Trophoblast cell (in vitro differentiated cells and primary cell): ENCODE measurements at regions not wholly inside any gene's neighbourhood (a gene's known extent, or its start where the extent isn't known, plus 50 kb on each side); places are given as distances from the start of the nearest gene placed in this dataset.
A peak's percentile ranks its signal among the peaks of the same experiment; 100 is the strongest.

Source experiments
- DNase-seq, 2 donors: peaks; one replicate each; pipeline ENCODE4 v3.0.0-alpha.2; 2016
- H2AFZ ChIP-seq: 2 replicates; pipeline ENCODE4 v1.6.1; 2013; ENCODE audit warnings: low read length, moderate library complexity, mild to moderate bottlenecking; ENCODE audit not compliant: insufficient read depth, poor library complexity
- H2AK5ac ChIP-seq: 2 replicates; pipeline ENCODE4 v1.6.1; 2013; ENCODE audit warnings: mild to moderate bottlenecking, low read length
- H2BK120ac ChIP-seq: 2 replicates; pipeline ENCODE4 v1.6.1; 2013; ENCODE audit warnings: low read length, mild to moderate bottlenecking, moderate library complexity; ENCODE audit not compliant: insufficient read depth, poor library complexity
- H2BK12ac ChIP-seq: 2 replicates; pipeline ENCODE4 v1.6.1; 2013; ENCODE audit warnings: mild to moderate bottlenecking, low read length, moderate library complexity
- H2BK5ac ChIP-seq: 2 replicates; pipeline ENCODE4 v1.6.1; 2013; ENCODE audit warnings: low read length, low read depth, moderate library complexity, mild to moderate bottlenecking; ENCODE audit not compliant: poor library complexity
- H3K14ac ChIP-seq: 2 replicates; pipeline ENCODE4 v1.6.1; 2013; ENCODE audit warnings: mild to moderate bottlenecking, low read length
- H3K18ac ChIP-seq: 2 replicates; pipeline ENCODE4 v1.6.1; 2013; ENCODE audit warnings: mild to moderate bottlenecking, low read length
- H3K23ac ChIP-seq: 2 replicates; pipeline ENCODE4 v1.6.1; 2013; ENCODE audit warnings: low read length
- H3K27ac ChIP-seq: 2 replicates; pipeline ENCODE4 v1.5.1; 2013; ENCODE audit warnings: low read depth, mild to moderate bottlenecking, inconsistent platforms, low read length, moderate library complexity
- H3K27me3 ChIP-seq: 2 replicates; pipeline ENCODE4 v1.6.1; 2013; ENCODE audit warnings: inconsistent platforms, mild to moderate bottlenecking, low read length, moderate library complexity; ENCODE audit not compliant: insufficient read depth
- H3K36me3 ChIP-seq, 2 experiments: 1 replicate in 1 of 2; 2 replicates in 1 of 2; pipeline ENCODE4 v1.6.1; 2013; ENCODE audit warnings: low read length in 2 of 2, mild to moderate bottlenecking in 2 of 2, moderate library complexity in 1 of 2; ENCODE audit not compliant: insufficient read depth in 2 of 2, control insufficient read depth in 1 of 2
- H3K4ac ChIP-seq: 2 replicates; pipeline ENCODE4 v1.6.1; 2013; ENCODE audit warnings: low read depth, mild to moderate bottlenecking, low read length, moderate library complexity
- H3K4me1 ChIP-seq, 2 experiments: 1 replicate in 1 of 2; 2 replicates in 1 of 2; pipeline ENCODE4 v1.6.1; 2013; ENCODE audit warnings: low read length in 2 of 2, mild to moderate bottlenecking in 2 of 2, moderate library complexity in 1 of 2; ENCODE audit not compliant: insufficient read depth in 2 of 2, control insufficient read depth in 1 of 2
- H3K4me2 ChIP-seq: 2 replicates; pipeline ENCODE4 v1.6.1; 2013; ENCODE audit warnings: inconsistent platforms, mild to moderate bottlenecking, low read length, moderate library complexity
- H3K4me3 ChIP-seq: 2 replicates; pipeline ENCODE4 v1.5.1; 2013; ENCODE audit warnings: mild to moderate bottlenecking, low read depth, low read length, inconsistent platforms
- H3K79me1 ChIP-seq: one replicate; pipeline ENCODE4 v1.6.1; 2013; ENCODE audit warnings: low read length
- H3K79me2 ChIP-seq: 2 replicates; pipeline ENCODE4 v1.6.1; 2013; ENCODE audit warnings: low read length, mild to moderate bottlenecking; ENCODE audit not compliant: control insufficient read depth, insufficient read depth, poor library complexity
- H3K9ac ChIP-seq: 2 replicates; pipeline ENCODE4 v1.6.1; 2013; ENCODE audit warnings: mild to moderate bottlenecking, low read length
- H3K9me3 ChIP-seq: 2 replicates; pipeline ENCODE4 v1.6.1; 2013; ENCODE audit warnings: low read depth, mild to moderate bottlenecking, control low read depth, inconsistent platforms, low read length; ENCODE audit not compliant: insufficient read depth
- H4K12ac ChIP-seq: 2 replicates; pipeline ENCODE4 v1.6.1; 2013; ENCODE audit warnings: low read depth, mild to moderate bottlenecking, low read length, moderate library complexity
- H4K8ac ChIP-seq: 2 replicates; pipeline ENCODE4 v1.6.1; 2013; ENCODE audit warnings: low read depth, mild to moderate bottlenecking, low read length, moderate library complexity
- H4K91ac ChIP-seq: one replicate; pipeline ENCODE4 v1.6.1; 2013; ENCODE audit warnings: low read depth, mild to moderate bottlenecking, low read length, moderate library complexity
- WGBS: extraction: QIAGEN DNeasy Blood & Tissue Kit; methylation state at CpG from one replicate; pipeline ENCODE4 v1.1.7; 2013; ENCODE audit warnings: missing lambda C conversion rate; ENCODE audit not compliant: insufficient read length, insufficient coverage; ENCODE audit errors: extremely low coverage; 5-methylcytosine and 5-hydroxymethylcytosine counted together

- peaks cover 20% of the 10 kb centered on the region for H3K79me1 ChIP-seq
- H3K4me2 ChIP-seq: no peak overlapping the region
- H3K9ac ChIP-seq: no peak overlapping the region
- peak overlapping the region; percentile 27 for H3K14ac ChIP-seq
- H2AFZ ChIP-seq: no peak overlapping the region
- peak overlapping the region; percentile 81 for H4K91ac ChIP-seq
- no peaks in the 10 kb centered on the region for H3K9me3 ChIP-seq
- WGBS: no CpG with 5 or more reads among the region's 13 CpGs
- H2BK120ac ChIP-seq: peak overlapping the region; percentile 55
- H3K4ac ChIP-seq: no peak overlapping the region
- no peaks in the 10 kb centered on the region for H3K27me3 ChIP-seq
- H3K4me1 ChIP-seq: peaks cover 11 to 20% of the 10 kb centered on the region in 2 experiments
- H4K12ac ChIP-seq: no peak overlapping the region
- H2BK12ac ChIP-seq: peak overlapping the region; percentile 82
- H3K27ac ChIP-seq: peak overlapping the region; percentile 82
- no peak overlapping the region for H3K4me3 ChIP-seq
- H2BK5ac ChIP-seq: no peak overlapping the region
- peak in 1 of 2 donors; percentile 43 for DNase-seq
- peak overlapping the region; percentile 74 for H2AK5ac ChIP-seq
- no peaks in the 10 kb centered on the region for H3K36me3 ChIP-seq
- H4K8ac ChIP-seq: peak overlapping the region; percentile 22
- H3K23ac ChIP-seq: no peak overlapping the region
- H3K18ac ChIP-seq: peak overlapping the region; percentile 47
- no peaks in the 10 kb centered on the region for H3K79me2 ChIP-seq
Measured at GRCh38 chr9:16143947-16144890, 591.4 kb downstream of the CCDC171 start.

- no CpG with 5 or more reads among the region's 8 CpGs for WGBS
Measured at GRCh38 chr9:16145196-16145950, 592.5 kb downstream of the CCDC171 start.

GRCh38 chr9:16147726-16148125 is 594.9 kb downstream of the CCDC171 start:
- Histone ChIP-seq H3K79me1 (peaks cover 35% of the 10 kb centered on the region), H2BK120ac (peak overlapping the region; percentile 4), H2AK5ac (peak overlapping the region; percentile 48), H3K4me1 (peaks cover 27 to 38% of the 10 kb centered on the region in 2 experiments), H3K4me2 (no peak overlapping the region), H4K12ac (no peak overlapping the region), H3K27ac (no peak overlapping the region), H4K91ac (peak overlapping the region; percentile 49), H3K79me2 (peaks cover 1% of the 10 kb centered on the region), H3K9ac (no peak overlapping the region), H3K27me3 (no peaks in the 10 kb centered on the region), H3K4ac (no peak overlapping the region), H3K9me3 (no peaks in the 10 kb centered on the region), H2BK12ac (peak overlapping the region; percentile 21), H3K36me3 (no peaks in the 10 kb centered on the region), H3K18ac (peak overlapping the region; percentile 9), H2BK5ac (no peak overlapping the region), H3K14ac (peak overlapping the region; percentile 4), H2AFZ (no peak overlapping the region), H3K4me3 (no peak overlapping the region), H4K8ac (no peak overlapping the region), H3K23ac (no peak overlapping the region)
- WGBS: no CpG with 5 or more reads among the region's 7 CpGs
- DNase-seq: no peak

More at GRCh38 chr9:16145196-16145950, 592.5 kb downstream of the CCDC171 start:
- Histone ChIP-seq H2BK5ac (peak overlapping the region; percentile 47), H3K18ac (no peak overlapping the region), H3K4me2 (peak overlapping the region; percentile 30), H3K14ac (peak overlapping the region; percentile 3), H3K36me3 (no peaks in the 10 kb centered on the region), H3K27ac (peak overlapping the region; percentile 82), H2BK12ac (no peak overlapping the region), H2AK5ac (no peak overlapping the region), H4K91ac (peak overlapping the region; percentile 81), H4K12ac (no peak overlapping the region), H3K4me3 (no peak overlapping the region), H3K23ac (no peak overlapping the region), H4K8ac (no peak overlapping the region), H3K27me3 (no peaks in the 10 kb centered on the region), H3K4ac (no peak overlapping the region), H3K4me1 (peaks cover 10 to 19% of the 10 kb centered on the region in 2 experiments), H3K9me3 (no peaks in the 10 kb centered on the region), H2BK120ac (peak overlapping the region; percentile 9), H3K79me1 (peaks cover 20% of the 10 kb centered on the region), H2AFZ (no peak overlapping the region), H3K9ac (no peak overlapping the region), H3K79me2 (no peaks in the 10 kb centered on the region)
- no peak for DNase-seq

GRCh38 chr9:16150501-16150900 is 597.7 kb downstream of the CCDC171 start:
- Histone ChIP-seq H3K9me3 (no peaks in the 10 kb centered on the region), H2BK12ac (no peak overlapping the region), H3K14ac (no peak overlapping the region), H3K4me2 (peak overlapping the region; percentile 10), H3K23ac (no peak overlapping the region), H4K8ac (no peak overlapping the region), H3K79me1 (peaks cover 39% of the 10 kb centered on the region), H3K27me3 (no peaks in the 10 kb centered on the region), H3K4ac (no peak overlapping the region), H2BK120ac (no peak overlapping the region), H2AK5ac (no peak overlapping the region), H2BK5ac (no peak overlapping the region), H4K91ac (no peak overlapping the region), H3K9ac (no peak overlapping the region), H3K4me3 (no peak overlapping the region), H2AFZ (no peak overlapping the region), H3K18ac (no peak overlapping the region), H3K79me2 (peaks cover 5% of the 10 kb centered on the region), H3K36me3 (no peaks in the 10 kb centered on the region), H3K4me1 (peaks cover 29 to 40% of the 10 kb centered on the region in 2 experiments), H3K27ac (peak overlapping the region; percentile 79), H4K12ac (no peak overlapping the region)
- no CpG with 5 or more reads among the region's 4 CpGs for WGBS
- DNase-seq: peak; percentile 48 to 75
